DMS53 treated with DMSO at 0.1 percent for 48 hours (cell line): ENCODE measurements at regions not wholly inside any gene's neighbourhood (a gene's known extent, or its start where the extent isn't known, plus 50 kb on each side); places are given as distances from the start of the nearest gene placed in this dataset.
A peak's percentile ranks its signal among the peaks of the same experiment; 100 is the strongest.
"Not testable (repeated sequence)": the region's sequence is repeated elsewhere in the genome, so short reads cannot be mapped to it uniquely, and the experiment has no call there.

ENCODE experiments used
- DNase-seq: peaks from one replicate; lab custom pipeline; 2025; ENCODE audit not compliant: unreplicated experiment; lab: John Stamatoyannopoulos, UW

DNA sequence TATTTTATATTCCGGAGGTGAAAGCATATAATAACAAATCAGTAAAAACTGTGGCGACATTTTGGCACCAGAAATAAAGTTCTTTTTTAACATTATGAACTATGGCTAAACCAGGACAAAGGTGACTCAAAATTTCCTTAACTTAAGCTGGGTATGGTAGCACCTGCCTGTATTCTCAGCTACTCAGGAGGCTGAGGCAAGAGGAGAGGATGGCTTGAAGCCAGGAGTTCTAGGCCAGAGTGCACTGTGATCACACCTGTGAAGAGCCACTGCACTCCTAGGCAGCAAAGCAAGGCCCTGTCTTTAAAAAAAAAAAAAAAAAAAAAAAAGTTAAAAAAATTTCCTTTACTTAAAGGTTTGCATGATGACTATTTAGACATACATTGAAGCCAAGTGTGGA, 63.0 kb upstream of the KIF2A start:
- not testable (repeated sequence) for DNase-seq

DNA sequence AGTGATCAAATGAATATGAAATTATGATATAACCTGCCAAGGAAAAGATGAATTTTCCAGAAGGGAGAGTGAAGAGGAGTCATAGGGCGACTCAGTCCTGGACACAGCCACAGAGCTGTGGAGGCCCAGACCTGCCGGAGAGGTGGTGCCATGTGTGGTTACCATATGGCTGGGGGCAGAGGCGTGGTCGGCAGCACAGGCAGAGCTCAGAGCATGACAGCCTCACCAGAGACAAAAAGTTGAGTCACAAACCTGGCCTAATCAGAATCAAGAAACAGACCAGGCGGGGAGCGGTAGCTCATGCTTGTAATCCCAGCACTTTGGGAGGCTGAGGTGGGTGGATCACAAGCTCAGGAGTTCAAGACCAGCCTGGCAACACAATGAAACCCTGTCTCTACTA, 57.8 kb upstream of the KIF2A start:
- not testable (repeated sequence) for DNase-seq

DNA sequence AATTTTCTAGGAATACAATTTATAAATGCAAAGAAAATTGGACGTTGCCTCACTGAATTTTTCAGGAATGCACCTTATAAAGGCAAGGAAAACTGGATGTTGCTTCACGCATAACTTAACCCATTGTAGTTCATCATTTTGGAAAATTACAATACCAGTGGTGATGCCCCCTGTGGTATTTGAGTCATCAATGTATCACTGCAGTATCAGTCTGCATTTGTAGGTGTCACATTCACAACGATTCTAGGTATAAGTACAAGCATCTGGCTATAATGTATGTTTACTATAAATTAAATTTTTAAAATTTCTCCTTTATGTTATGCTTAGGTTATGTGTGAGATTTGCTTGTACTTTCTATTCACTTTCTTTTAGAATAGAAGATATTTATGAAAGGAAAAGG, 55.9 kb upstream of the KIF2A start:
- not testable (repeated sequence) for DNase-seq

DNA sequence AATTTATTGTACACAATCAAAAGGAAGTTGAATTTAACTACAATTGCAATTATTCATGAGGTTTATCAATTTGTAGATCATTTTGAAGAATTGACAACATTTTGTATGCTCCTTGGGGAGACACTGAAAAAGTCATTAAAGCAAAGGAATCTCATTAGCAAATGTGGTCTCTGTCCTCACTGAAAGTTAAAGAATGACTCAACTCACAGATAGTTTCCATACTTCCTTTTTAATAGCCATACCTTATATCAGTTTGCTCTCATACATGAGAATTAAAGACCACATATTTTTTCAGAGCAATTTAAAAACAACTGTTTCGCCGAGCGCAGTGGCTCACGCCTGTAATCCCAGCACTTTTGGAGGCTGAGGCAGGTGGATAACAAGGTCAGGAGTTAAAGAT, 55.1 kb upstream of the KIF2A start:
- not testable (repeated sequence) for DNase-seq

DNA sequence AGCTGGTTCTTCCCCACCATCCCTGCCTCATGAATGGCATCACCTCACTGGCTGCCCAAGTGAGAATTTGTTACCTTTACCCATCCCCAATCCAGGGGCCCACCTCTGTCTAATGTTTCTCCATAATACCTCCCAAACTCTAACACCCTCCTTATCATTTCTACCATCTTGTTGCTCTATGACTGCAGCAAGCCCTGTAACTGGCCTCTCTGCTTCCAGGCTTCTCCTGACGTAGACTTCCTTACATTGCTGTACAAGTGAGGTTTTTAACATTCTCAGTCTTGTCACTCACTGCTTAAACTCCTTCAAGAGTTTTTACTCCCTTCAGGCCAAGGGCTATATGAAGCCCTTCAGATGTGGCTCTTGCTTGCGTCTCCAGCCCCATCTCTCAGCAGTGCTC, 53.5 kb upstream of the KIF2A start:
- DNase-seq = not testable (repeated sequence)

DNA sequence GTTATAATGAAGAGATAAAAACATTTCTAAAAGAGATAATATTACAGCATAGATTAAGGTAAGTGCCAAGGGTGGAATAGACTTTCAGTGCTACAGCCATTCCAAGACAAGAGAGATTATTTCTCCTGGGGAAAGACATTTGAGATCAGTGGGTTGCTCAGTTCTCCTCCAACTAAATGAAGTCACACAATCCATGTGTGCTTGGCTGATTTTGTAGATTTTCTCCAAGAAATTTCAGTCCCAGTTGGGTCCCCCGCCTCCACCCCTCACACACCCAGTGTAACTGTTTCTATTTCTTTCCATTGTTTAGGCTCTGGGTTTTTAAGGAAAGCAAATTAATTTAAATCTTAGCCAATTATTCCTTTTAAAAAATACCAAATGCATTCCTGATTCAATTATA, 50.5 kb upstream of the KIF2A start:
- DNase-seq = not testable (repeated sequence)

DNA sequence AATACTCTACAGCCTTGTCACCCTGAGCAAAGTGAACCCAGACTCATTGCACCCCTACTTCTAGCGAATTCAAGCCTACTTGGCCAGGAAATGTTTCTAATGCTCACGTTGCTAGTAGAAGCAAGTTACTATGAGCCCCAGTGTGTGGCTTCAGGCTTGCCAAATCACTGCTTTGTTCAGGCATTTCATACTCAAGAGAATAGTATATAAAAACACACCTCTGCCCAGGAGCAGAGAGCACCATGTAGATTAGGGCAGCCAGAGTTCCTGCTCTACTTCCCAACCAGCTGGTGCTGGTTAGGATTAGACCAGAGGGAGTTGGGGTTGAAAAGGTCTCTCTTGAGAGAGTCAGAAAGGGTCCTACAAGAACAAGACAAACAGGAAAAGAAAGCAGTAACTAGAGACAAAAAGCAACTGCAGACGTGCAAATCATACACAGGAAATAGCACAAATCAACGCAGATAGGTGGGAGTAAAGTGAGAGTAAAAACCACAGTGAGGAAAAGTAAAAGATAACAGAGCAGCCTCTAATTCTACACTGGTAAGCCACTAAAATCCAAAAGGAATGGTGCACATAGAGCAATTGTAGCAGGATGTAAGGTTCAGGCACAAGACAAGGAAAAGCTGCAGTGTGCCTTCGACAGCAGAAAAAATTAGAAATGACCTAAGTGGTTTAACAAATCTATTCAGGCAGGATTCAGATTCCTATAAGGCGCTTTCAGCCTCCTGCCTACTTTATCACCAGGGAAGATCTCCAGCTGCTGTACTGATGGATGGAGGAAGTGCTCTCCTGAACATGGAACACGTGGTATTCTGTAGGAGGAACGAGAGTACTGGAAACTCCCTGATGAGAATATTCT, 49.6 kb upstream of the KIF2A start:
- peak; percentile 47 for DNase-seq
